HFFc6 (cell line): ENCODE measurements at regions not wholly inside any gene's neighbourhood (a gene's known extent, or its start where the extent isn't known, plus 50 kb on each side); places are given as distances from the start of the nearest gene placed in this dataset.
"Not testable (repeated sequence)": the region's sequence is repeated elsewhere in the genome, so short reads cannot be mapped to it uniquely, and the experiment has no call there.

ENCODE experiments used
- DNase-seq: peaks from one replicate; pipeline ENCODE4 v3.0.0-alpha.2; 2018
- H3K27ac Mint-ChIP-seq: 2 replicates; pipeline ENCODE4 v1.8.0; 2020; ENCODE audit warnings: mild to moderate bottlenecking, mixed read lengths
- H3K27me3 Mint-ChIP-seq: 2 replicates; pipeline ENCODE4 v1.8.0; 2021; ENCODE audit warnings: mild to moderate bottlenecking, moderate library complexity, mixed read lengths; ENCODE audit not compliant: insufficient read depth
- H3K36me3 Mint-ChIP-seq: 2 replicates; pipeline ENCODE4 v1.8.0; 2021; ENCODE audit warnings: low read depth, mixed read lengths
- H3K4me1 Mint-ChIP-seq: 2 replicates; pipeline ENCODE4 v1.8.0; 2020; ENCODE audit warnings: low read depth, mixed read lengths
- H3K4me3 Mint-ChIP-seq: 2 replicates; pipeline ENCODE4 v1.8.0; 2020; ENCODE audit warnings: mild to moderate bottlenecking, moderate library complexity, mixed read lengths
- H3K9me3 Mint-ChIP-seq: 2 replicates; pipeline ENCODE4 v1.8.0; 2020; ENCODE audit warnings: mild to moderate bottlenecking, mixed read lengths
- CTCF ChIP-seq: fragments of 200-600 bp; sonication (generic); IDR thresholded peaks from 2 replicates; pipeline ENCODE4 v1.5.0; 2021; ENCODE audit warnings: antibody characterized with exemption, mild to moderate bottlenecking

DNA sequence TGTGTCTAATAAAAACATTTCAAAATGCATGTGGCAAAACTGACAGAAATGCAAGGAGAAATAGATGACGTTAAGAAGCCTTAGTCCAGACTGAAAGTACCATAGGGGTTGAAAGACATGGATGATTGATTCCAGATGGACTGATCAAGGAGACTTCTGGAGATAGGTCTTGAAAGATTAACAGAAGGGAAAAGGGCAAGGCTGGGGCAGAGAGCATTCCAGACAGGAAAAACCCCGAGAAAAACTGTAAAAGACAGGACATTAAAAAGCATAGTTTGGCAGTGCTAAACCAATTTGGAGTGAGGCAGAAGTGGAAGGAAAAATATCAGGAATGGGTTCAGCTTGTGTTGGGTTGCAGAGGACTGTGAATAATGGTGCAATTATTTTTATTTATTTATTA is 375.2 kb upstream of the SGO1 start:
- peaks cover 45% of the 10 kb centered on the region for H3K4me1 Mint-ChIP-seq
- H3K27ac Mint-ChIP-seq: peak overlapping the region; percentile 44; the same call in 1 of the 2 replicates
- H3K4me3 Mint-ChIP-seq: peak overlapping the region; percentile 52
- H3K36me3 Mint-ChIP-seq: peaks cover 7% of the 10 kb centered on the region; the same call in 1 of the 2 replicates
- H3K27me3 Mint-ChIP-seq: no peaks in the 10 kb centered on the region
- TF ChIP-seq CTCF: no peak
- no peaks in the 10 kb centered on the region for H3K9me3 Mint-ChIP-seq
- DNase-seq: no peak

- not testable (repeated sequence) for H3K9me3 Mint-ChIP-seq, H3K4me3 Mint-ChIP-seq, DNase-seq, H3K27me3 Mint-ChIP-seq, H3K36me3 Mint-ChIP-seq, H3K27ac Mint-ChIP-seq
- peaks cover 51% of the 10 kb centered on the region for H3K4me1 Mint-ChIP-seq
These were observed 374.4 kb upstream of the SGO1 start for GRCh38 chr3:20560446-20560845.

DNA sequence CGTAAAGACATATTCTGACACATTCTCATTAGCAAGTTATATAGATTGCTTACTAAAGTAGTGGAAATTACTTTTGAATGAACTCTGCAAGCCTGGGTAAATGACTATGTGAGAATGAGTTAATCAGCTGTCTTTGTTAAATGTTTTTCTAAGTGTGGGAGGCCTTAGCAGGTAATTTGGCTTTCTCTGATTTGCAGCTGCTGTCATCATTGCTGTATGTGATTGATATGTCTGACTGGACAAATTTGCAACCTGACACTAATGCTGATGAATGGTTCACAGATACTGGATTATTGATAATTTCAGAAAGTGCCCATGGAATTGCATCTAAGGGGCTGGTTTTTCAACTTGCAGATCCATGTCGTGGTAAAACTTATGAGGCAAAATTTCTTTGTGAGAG is 372.2 kb upstream of the SGO1 start:
- no peak for DNase-seq
- H3K27ac Mint-ChIP-seq: no peak overlapping the region

GRCh38 chr3:20556661-20557060 is 370.7 kb upstream of the SGO1 start:
- no peak for TF ChIP-seq CTCF
- H3K9me3 Mint-ChIP-seq: no peaks in the 10 kb centered on the region
- no peak overlapping the region for H3K4me3 Mint-ChIP-seq
- no peaks in the 10 kb centered on the region for H3K36me3 Mint-ChIP-seq
- no peak for DNase-seq
- H3K27ac Mint-ChIP-seq: no peak overlapping the region
- peaks cover 25% of the 10 kb centered on the region for H3K4me1 Mint-ChIP-seq
- no peaks in the 10 kb centered on the region for H3K27me3 Mint-ChIP-seq

More for the DNA sequence above, 372.2 kb upstream of the SGO1 start:
- no peaks in the 10 kb centered on the region for H3K9me3 Mint-ChIP-seq
- peaks cover 40% of the 10 kb centered on the region for H3K4me1 Mint-ChIP-seq
- H3K27me3 Mint-ChIP-seq: no peaks in the 10 kb centered on the region
- no peaks in the 10 kb centered on the region for H3K36me3 Mint-ChIP-seq
- H3K4me3 Mint-ChIP-seq: no peak overlapping the region
- TF ChIP-seq CTCF: no peak

- Mint-ChIP-seq H3K4me3 (no peak overlapping the region), H3K36me3 (no peaks in the 10 kb centered on the region), H3K27me3 (no peaks in the 10 kb centered on the region), H3K27ac (no peak overlapping the region), H3K9me3 (no peaks in the 10 kb centered on the region; the same call in 1 of the 2 replicates), H3K4me1 (peaks cover 11% of the 10 kb centered on the region)
- no peak for DNase-seq
- no peak for TF ChIP-seq CTCF
These were observed 366.7 kb upstream of the SGO1 start for GRCh38 chr3:20552605-20553275.

DNA sequence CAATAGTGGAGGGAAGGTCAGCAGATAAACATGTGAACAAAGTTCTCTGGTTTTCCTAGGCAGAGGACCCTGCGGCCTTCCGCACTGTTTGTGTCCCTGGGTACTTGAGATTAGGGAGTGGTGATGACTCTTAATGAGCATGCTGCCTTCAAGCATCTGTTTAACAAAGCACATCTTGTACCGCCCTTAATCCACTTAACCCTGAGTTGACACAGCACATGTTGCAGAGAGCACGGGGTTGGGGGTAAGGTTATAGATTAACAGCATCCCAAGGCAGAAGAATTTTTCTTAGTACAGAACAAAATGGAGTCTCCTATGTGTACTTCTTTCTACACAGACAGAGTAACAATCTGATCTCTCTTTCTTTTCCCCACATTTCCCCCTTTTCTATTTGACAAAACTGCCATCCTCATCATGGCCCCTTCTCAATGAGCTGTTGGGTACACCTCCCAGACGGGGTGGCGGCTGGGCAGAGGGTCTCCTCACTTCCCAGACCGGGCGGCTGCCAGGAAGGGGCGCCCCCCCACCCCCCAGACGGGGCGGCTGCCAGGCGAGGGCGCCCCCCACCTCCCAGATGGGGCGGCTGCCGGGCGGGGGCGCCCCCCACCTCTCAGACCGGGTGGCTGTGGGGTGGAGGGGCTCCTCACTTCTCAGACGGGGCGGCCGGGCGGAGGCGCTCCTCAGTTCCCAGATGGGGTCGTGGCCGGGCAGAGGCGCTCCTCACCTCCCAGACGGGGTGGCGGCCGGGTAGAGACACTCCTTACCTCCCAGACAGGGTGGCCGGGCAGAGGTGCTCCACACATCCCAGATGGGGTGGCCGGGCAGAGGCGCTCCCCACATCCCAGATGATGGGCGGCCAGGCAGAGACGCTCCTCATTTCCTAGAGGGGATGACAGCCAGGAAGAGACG is 361.6 kb upstream of the SGO1 start:
- H3K9me3 Mint-ChIP-seq, H3K4me3 Mint-ChIP-seq, H3K36me3 Mint-ChIP-seq, DNase-seq, H3K27me3 Mint-ChIP-seq: not testable (repeated sequence)
- H3K27ac Mint-ChIP-seq: peak overlapping the region; percentile 70
- H3K4me1 Mint-ChIP-seq: peaks cover 24% of the 10 kb centered on the region
